OCI-LY3 (cell line): ENCODE measurements at regions not wholly inside any gene's neighbourhood (a gene's known extent, or its start where the extent isn't known, plus 50 kb on each side); places are given as distances from the start of the nearest gene placed in this dataset.

Experiments
- H2AFZ ChIP-seq: fragments of 200-600, 300-600 bp; shearing (Covaris generic); 2 replicates; pipeline ENCODE4 v1.6.0; 2014; ENCODE audit warnings: antibody characterized with exemption, low read depth, low read length
- H3K27ac ChIP-seq: fragments of 200-600, 300-600 bp; sonication (generic); 2 replicates; pipeline ENCODE4 v1.5.1; 2014; ENCODE audit warnings: mild to moderate bottlenecking, low read length, moderate library complexity, mixed read lengths
- H3K27me3 ChIP-seq: fragments of 200-600, 300-600 bp; sonication (generic); 2 replicates; pipeline ENCODE4 v1.6.1; 2014; ENCODE audit warnings: low read depth, low read length, mixed read lengths
- H3K36me3 ChIP-seq: fragments of 200-600, 300-600 bp; sonication (generic); replicated peaks from 2 replicates; pipeline ENCODE3; 2014; ENCODE audit warnings: low read depth, low read length, mixed read lengths
- H3K4me1 ChIP-seq: fragments of 300-600, 200-600 bp; sonication (generic); 2 replicates; pipeline ENCODE4 v1.6.1; 2014; ENCODE audit warnings: low read length, mixed read lengths
- H3K4me2 ChIP-seq: fragments of 200-600, 300-600 bp; sonication (generic); 2 replicates; pipeline ENCODE4 v1.6.1; 2014; ENCODE audit warnings: low read length, mixed read lengths
- H3K4me3 ChIP-seq: fragments of 300-600, 200-600 bp; sonication (generic); 2 replicates; pipeline ENCODE4 v1.5.1; 2014; ENCODE audit warnings: antibody characterized with exemption, mild to moderate bottlenecking, low read length, moderate library complexity
- H3K79me2 ChIP-seq: fragments of 300-600, 200-600 bp; shearing (Covaris generic); 2 replicates; pipeline ENCODE4 v1.6.1; 2014; ENCODE audit warnings: mild to moderate bottlenecking, low read length, mixed read lengths
- H3K9ac ChIP-seq: fragments of 300-600, 200-600 bp; shearing (Covaris generic); 2 replicates; pipeline ENCODE4 v1.6.0; 2014; ENCODE audit warnings: mild to moderate bottlenecking, low read length, moderate library complexity
- H3K9me3 ChIP-seq: fragments of 200-600, 300-600 bp; shearing (Covaris generic); 2 replicates; pipeline ENCODE4 v1.6.1; 2014; ENCODE audit warnings: low read length, mixed read lengths; ENCODE audit not compliant: insufficient read depth
- H4K20me1 ChIP-seq: fragments of 200-600, 300-600 bp; sonication (generic); 2 replicates; pipeline ENCODE4 v1.6.1; 2016; ENCODE audit warnings: low read length, mixed read lengths; ENCODE audit not compliant: insufficient read depth
- CTCF ChIP-seq: fragments of 200-600, 300-600 bp; sonication (generic); IDR thresholded peaks from 2 replicates; pipeline ENCODE4 v1.5.1; 2014; ENCODE audit warnings: antibody characterized with exemption, low read length, low read depth
- EZH2phosphoT487 ChIP-seq: fragments of 200-600 bp; shearing (Covaris generic); IDR thresholded peaks from 2 replicates; pipeline ENCODE4 v1.6.1; 2018; ENCODE audit warnings: antibody characterized with exemption, mixed run types, low read depth

GRCh38 chr12:59164226-59164625, 243.9 kb upstream of the LRIG3 start:
- H3K27me3 ChIP-seq, result no peaks in the 10 kb centered on the region
- no peaks in the 10 kb centered on the region for H3K79me2 ChIP-seq
- no peak overlapping the region for H3K27ac ChIP-seq
- H3K4me1 ChIP-seq, result no peaks in the 10 kb centered on the region
- no peak for TF ChIP-seq EZH2phosphoT487
- no peak for TF ChIP-seq CTCF
- no peak overlapping the region for H2AFZ ChIP-seq
- no peaks in the 10 kb centered on the region for H3K36me3 ChIP-seq
- no peak overlapping the region for H3K4me2 ChIP-seq
- H3K9me3 ChIP-seq, result no peaks in the 10 kb centered on the region
- H4K20me1 ChIP-seq, result no peaks in the 10 kb centered on the region
- H3K9ac ChIP-seq, result no peak overlapping the region
- no peak overlapping the region for H3K4me3 ChIP-seq

GRCh38 chr12:59158681-59159080, 238.4 kb upstream of the LRIG3 start:
- Histone ChIP-seq H2AFZ (no peak overlapping the region), H3K4me1 (no peaks in the 10 kb centered on the region), H3K36me3 (no peaks in the 10 kb centered on the region), H3K4me2 (no peak overlapping the region), H3K27ac (no peak overlapping the region), H3K9ac (no peak overlapping the region), H4K20me1 (no peaks in the 10 kb centered on the region), H3K79me2 (no peaks in the 10 kb centered on the region), H3K4me3 (no peak overlapping the region), H3K9me3 (no peaks in the 10 kb centered on the region), H3K27me3 (no peaks in the 10 kb centered on the region)
- TF ChIP-seq CTCF (no peak), EZH2phosphoT487 (no peak)

GRCh38 chr12:59158066-59158465, 237.8 kb upstream of the LRIG3 start:
- H4K20me1 ChIP-seq, result no peaks in the 10 kb centered on the region
- H3K4me2 ChIP-seq, result no peak overlapping the region
- no peak for TF ChIP-seq CTCF
- no peak for TF ChIP-seq EZH2phosphoT487
- no peaks in the 10 kb centered on the region for H3K27me3 ChIP-seq
- H2AFZ ChIP-seq, result no peak overlapping the region
- H3K36me3 ChIP-seq, result no peaks in the 10 kb centered on the region
- no peak overlapping the region for H3K4me3 ChIP-seq
- H3K4me1 ChIP-seq, result no peaks in the 10 kb centered on the region
- no peaks in the 10 kb centered on the region for H3K79me2 ChIP-seq
- no peak overlapping the region for H3K9ac ChIP-seq
- H3K27ac ChIP-seq, result no peak overlapping the region
- no peaks in the 10 kb centered on the region for H3K9me3 ChIP-seq

- Histone ChIP-seq H3K27ac (no peak overlapping the region), H3K4me1 (no peaks in the 10 kb centered on the region), H3K36me3 (no peaks in the 10 kb centered on the region), H3K4me2 (no peak overlapping the region), H3K4me3 (no peak overlapping the region), H3K9ac (no peak overlapping the region), H2AFZ (no peak overlapping the region), H3K27me3 (no peaks in the 10 kb centered on the region), H3K9me3 (no peaks in the 10 kb centered on the region), H4K20me1 (no peaks in the 10 kb centered on the region), H3K79me2 (no peaks in the 10 kb centered on the region)
- no peak for TF ChIP-seq CTCF
- no peak for TF ChIP-seq EZH2phosphoT487
Measured at GRCh38 chr12:59155448-59155847, 235.1 kb upstream of the LRIG3 start.
